ENCODE measurements at regions not wholly inside any gene's neighbourhood (a gene's known extent, or its start where the extent isn't known, plus 50 kb on each side); places are given as distances from the start of the nearest gene placed in this dataset.

GRCh38 chr1:108079440-108080025 is 114.6 kb upstream of the VAV3 start:
- TF ChIP-seq CTCF (optimal IDR thresholded peaks at IDR 0.05 in 1 of 3, IDR thresholded peaks at IDR 0.05 in 1 of 3, conservative IDR thresholded peaks at IDR 0.05 in 1 of 3; ENCODE audit: extremely low read depth in 1 of 3, insufficient read depth in 2 of 3, low read length in 3 of 3) (no peak), EZH2 (IDR thresholded peaks at IDR 0.05; ENCODE audit: low read length) (no peak)

Measured in keratinocyte (primary cell).